HG02571 (cell line): ENCODE measurements at regions not wholly inside any gene's neighbourhood (a gene's known extent, or its start where the extent isn't known, plus 50 kb on each side); places are given as distances from the start of the nearest gene placed in this dataset.

ENCODE experiments used
- ATAC-seq: cut with Tn5 transposase; IDR thresholded peaks from one replicate; pipeline ENCODE4 v1.9.1; 2021; ENCODE audit warnings: mild to moderate bottlenecking, moderate library complexity; ENCODE audit not compliant: unreplicated experiment

DNA sequence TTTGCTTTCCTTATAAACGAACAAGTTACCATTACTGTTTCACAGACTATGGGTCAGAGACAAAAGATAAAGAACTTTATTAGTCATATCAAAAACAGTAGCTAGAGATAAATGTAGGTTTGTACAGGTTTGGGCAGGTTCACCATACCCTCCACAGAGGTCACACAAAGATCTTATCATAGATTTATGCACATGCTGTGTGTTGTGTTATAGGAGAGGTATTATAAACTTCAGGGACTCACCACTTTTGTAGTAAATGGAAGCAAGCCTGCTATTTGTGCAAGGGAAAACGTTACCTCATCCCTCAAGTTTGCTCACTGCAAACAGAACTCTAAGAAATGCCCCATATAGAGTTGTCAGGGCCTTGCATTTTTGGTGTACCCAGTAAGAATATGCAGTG lies 584.5 kb upstream of the LRRTM1 start:
- ATAC-seq = no peak

DNA sequence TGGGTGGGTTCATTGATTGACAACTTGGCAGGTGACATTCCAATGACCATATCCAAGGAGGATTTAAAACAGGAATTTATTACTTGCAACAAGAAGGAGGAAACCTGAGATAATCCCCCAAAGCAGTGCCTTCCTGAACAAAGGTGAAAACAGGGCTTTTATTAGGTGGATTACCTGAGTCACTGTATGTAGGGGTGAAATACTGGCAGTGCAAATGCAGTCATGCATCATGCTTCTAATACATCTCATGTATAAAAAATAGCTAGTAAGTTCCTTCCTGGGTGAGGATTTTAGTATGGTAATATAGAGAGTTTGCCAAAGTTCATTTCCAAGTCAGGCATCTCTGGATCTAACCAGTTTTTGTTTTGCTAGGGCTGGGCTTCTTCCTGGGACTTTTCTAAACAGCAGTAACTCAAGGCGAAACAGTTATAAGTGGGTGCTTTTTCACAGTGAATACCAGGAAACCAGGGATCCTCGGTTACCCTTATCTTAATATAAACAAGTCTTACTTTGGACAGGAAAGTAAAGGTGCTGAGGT lies 583.4 kb upstream of the LRRTM1 start:
- ATAC-seq = no peak

DNA sequence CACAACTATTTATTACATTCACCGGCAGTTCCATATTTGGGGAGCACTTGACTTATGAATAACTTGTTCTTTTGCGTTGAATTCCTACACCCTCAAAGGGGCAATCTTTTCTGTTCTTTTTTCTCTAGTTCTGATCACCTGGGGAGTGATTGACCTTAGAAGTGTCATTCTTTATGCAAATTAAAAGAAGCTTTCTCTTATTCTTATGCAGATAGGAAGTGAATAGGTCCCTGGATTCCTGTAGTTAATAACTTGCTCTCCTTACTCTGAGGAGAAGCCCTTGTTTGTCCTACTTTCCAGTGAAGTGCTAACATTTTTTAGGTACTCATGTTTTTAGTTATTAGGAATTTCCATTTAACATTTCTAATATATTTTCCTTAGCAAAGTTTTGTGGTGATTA lies 569.8 kb upstream of the LRRTM1 start:
- ATAC-seq = no peak

DNA sequence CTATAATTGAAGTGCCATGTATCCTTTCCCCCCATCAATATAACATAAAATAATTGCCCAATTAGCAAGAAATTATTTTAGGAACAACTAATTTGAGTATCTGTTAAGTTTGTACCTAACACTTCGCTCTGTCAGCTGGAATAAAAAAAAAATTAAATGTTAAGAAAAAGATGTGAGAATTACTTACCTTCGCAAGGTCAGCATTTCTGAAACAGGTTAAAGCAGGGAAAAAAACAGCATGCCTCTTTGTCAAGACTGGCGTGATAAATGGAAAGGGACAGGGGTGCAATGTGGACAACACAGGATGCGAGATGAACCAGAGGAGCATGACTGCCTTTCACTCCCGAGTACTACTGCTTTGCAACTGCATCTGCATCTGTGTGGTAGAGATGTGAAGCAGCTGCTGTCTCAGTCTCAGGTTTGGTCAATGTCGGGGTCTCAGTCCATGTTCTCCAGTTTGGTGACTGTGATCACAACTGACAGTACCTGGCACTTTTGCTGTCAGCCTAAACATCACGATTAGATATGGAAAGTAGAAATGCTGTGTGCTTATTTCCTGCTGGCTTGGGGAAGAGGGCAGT lies 565.4 kb upstream of the LRRTM1 start:
- ATAC-seq = no peak

DNA sequence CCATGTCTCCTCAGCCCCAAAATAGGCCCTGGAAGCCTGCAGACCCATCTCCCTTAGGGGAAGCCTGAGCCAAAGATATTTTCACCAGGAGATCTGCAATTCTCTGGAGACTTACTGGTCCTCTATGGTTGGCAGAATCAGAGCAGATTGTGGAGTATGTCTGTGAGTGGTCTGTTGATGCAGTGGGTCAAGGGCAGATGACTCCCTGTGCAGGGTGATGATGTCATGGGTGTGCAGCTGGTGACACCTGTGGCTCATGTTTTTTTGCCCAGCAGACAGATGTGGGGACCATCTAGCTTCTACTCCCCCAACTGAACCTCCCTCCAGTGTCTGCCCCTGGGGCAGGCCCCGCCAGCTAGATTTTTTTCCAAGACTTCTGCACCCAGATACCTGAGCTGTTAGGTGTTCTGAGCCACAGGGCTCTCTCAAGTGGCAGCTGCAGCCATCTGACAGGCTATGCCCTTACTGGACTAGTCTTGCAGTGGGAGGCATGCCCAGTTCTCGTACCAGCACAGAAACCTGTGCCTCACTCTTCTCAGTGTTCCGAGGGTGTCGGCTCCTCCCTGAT lies 558.7 kb upstream of the LRRTM1 start:
- no peak for ATAC-seq

DNA sequence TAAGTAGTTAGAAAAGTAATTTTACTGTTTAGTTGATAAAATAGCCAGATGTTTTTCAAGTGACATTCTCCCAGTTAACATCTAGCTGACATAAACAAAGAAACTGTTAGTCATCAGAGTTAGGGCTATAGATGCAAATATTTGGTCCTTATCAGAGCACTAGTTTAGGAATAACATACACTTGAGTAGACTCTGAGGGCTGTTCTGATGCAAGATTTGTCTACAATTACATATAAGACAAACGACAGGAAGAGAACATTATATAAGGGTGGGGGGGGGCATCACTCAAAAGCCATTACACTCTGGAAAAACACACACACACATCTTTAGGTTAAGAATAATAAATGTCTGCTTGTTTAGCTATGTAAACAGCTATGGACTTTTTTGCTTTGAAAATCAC lies 554.4 kb upstream of the LRRTM1 start:
- no peak for ATAC-seq

DNA sequence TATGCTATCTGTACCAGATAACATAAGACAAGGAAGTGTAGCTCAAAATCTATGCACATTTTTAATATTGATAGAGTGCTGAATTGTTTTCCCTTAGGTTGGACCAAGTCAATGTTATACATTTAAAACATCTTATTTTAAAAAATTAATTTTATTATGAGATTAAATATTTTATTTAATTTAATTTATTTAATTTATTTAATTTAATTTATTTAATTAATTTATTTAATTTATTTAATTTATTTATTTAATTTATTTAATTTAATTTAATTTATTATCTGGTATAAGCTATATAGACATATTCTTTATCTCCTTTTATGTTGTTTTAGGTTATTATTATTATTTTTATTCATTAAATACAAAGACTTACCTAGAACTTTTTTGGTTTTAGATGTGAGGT lies 551.7 kb upstream of the LRRTM1 start:
- no peak for ATAC-seq

DNA sequence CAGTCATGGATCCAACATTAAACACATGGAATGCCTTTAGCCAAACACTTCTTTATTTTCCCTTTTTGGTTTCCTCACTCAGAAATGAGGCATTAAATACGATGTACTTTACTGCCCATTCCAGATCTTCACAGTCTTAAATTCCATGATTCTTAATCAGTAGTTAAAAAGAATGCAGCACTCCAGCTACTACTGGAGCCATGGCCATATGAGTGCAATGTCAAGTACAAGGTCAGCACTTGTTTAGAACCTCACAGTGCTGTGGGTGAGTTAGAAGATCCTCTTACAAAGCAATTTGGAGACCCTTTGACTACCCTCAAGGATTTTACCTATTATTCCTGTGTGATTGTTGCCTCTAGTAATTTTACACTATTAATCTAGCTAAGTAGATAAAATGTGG lies 550.3 kb upstream of the LRRTM1 start:
- ATAC-seq = no peak

DNA sequence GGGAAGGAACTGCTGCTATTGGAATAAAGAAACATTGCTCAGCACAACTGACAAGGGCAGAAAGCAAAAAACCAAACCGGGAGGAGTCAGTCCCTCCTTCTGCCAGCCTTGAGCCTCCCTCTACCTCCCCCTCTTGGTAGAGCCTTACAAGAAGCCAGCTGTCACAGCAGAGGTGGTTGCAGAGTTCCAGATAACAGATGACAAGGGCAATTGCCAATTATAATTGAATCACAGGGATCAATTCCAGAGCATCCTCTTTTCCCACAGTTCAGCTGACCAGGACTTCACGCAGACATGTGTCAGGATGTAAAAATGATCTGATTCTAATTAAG lies 548.2 kb upstream of the LRRTM1 start:
- no peak for ATAC-seq

DNA sequence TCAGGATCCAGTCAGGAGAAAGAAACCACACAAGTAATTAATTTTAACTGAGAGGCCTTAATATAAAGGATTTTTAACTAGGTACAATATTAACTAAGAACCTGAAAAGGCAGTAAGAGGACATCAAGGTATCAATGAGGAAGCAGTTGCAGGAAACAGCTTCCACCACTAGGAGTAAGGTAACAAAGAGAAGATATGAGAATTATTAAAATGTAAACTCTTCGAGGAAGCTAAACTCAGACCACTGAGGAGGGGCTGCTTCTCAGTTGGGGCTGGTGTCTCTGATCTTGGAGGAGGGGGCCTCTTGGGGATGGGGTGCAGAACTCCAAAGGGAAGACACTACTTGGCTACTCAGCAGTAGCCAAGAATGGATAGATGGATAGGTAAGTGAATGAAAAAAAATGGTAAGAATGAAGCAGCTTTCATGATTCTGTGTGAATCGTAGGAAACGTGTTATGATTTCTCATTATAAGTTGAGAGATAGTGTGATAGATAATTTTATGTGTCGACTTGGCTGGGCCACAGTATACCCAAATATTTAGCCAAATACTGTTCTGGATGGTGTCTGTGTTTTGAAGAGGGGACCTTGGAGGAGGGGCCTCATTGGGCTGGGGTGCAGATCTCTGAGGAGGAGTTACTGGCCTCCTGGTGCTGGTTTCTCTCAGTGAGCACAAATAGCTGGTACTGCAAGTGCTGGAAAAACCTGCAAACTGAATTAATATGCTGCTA lies 547.7 kb upstream of the LRRTM1 start:
- no peak for ATAC-seq

DNA sequence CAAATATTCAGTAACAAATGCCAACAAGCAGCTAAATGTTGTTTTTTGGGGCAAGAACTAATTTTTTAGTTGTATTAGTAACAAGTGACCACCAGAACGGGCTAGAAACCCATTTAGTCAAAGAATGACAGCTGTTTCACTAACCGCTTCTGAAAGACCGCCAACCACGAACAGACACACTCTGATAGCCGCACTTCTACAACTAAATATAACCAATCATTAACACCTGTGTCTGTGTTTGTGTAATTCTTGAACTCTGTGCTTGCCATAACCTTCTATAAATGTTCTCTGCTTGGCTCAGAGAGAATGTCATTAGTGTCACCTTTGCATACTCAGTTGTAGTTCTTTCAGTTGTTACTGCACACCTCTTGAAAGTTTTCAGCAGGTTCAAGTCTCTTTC lies 526.3 kb upstream of the LRRTM1 start:
- ATAC-seq = no peak

DNA sequence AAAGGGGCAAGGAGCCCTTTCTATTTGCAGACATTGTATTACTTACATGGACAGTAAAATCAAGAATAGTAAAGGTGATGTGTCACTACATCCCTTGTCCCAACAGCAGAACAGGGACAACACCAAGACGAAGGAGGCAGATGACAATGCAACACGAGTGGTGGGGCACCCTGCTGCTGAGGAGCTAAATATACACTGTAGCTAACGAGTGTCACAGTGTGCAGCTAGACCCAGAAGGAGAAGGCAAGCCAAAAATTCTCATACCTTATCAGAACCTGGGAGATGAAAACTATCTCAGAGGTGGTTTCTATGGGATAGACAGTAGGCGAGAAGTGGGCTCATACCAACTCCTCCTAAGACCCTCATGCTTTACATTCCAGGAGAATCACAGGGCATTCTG lies 518.4 kb upstream of the LRRTM1 start:
- ATAC-seq = no peak

DNA sequence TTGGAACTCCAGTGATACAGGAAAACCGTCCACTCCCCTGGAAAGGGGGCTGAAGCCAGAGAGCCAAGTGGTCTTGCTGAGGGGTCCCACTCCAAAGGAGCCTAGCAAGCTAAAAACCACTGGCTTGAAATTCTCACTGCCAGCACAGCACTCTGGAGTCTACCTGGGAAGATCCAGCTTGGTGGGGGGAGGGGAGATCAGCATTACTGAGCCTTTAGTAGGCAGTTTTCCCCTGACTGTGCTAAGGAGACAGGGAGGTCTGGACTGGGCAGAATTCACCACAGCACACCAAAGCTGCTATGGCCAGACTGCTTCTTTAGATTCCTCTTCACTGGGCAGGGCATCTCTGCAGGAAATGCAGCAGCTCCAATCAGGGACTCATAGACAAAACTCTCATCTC lies 510.7 kb upstream of the LRRTM1 start:
- no peak for ATAC-seq

DNA sequence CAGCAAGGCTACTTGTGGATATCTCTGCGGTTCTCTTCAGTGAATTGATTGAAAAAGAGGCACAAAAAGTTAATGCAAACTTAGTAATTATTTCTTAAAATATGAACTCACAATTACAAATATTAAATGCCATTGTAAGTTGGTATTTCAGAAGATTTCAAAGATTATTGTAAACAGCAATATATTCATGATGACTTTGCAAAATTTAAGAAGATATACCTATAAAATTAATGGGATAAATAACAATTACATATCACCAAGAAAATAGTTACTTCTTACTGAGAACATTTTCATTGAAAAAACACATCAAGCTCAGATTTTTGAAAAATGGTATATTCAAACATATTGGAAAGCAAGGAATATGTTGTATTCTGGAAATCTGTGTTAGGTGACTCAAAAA lies 482.0 kb upstream of the LRRTM1 start:
- ATAC-seq = no peak

DNA sequence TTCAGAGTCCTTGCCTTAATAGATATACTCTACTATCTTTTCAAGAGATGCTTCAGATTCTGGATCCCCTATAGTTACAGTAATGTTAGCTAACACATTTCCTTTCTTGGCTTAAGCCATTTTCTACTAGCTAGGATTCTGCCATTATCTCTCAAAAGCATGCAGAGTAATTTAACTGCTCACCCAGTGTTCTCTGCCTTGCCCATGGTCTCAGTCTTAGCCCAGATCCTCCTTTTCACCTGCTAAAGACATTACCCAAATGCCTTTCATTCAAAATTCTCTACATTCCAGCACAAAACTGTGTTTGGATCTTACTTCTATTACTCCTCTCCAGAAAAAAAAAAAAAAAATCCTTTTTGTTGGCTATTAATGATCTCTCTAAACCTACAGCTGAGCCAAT lies 474.2 kb upstream of the LRRTM1 start:
- ATAC-seq = no peak

DNA sequence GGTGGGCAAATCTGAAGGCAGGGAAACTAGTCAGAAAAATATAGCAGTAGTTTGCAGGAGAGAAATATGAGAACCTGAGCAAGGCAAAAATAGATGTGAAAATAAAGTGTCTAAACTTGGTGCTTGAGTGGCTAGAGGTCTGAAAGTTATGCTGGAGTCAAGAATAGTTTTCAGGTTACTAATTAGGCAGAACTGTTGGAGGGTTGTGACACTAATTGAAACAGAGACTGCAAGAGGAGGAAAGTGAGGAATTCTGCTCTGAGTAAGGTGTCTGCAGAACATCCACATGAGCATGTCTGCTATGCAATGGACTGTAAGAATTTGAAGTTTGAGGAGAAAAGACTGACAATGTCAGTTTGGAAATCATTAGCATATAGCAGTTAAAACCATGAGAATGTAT lies 444.0 kb upstream of the LRRTM1 start:
- no peak for ATAC-seq

DNA sequence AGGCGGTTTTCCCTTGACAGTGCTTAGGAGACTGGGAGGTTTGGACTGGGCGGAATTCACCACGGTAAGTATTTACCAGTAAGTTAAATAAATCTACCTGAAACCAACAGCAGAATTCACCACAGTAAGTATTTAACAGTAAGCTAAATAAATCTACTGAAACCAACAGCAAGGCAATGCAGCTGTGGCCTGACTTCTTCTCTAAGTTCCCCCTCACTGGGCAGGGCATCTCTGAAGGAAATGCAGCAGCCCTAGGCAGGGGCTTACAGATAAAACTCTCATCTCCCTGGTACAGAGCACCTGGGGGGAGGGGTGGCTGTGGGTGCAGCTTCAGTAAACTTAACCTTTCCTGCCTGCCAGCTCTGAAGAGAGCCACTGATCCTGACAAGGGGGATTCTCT lies 432.5 kb upstream of the LRRTM1 start:
- ATAC-seq = no peak

DNA sequence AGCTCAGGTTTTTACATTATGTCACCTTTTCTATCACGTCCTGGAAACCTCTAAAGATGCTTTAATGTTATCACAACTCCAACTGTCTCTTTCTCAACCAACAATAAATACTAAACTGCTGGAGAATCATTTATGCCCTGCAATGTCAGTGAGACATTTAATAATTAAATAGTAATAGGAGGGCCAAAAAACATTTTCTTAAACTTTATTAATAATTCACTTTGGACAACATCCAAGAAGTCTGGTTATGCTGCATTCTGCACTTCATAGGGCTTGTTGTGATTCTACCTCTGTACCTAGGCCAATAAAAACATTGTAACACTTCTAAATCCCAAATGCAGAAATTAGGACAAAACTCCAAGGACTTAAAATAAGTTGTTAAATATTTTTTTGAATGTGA lies 420.4 kb upstream of the LRRTM1 start:
- no peak for ATAC-seq

DNA sequence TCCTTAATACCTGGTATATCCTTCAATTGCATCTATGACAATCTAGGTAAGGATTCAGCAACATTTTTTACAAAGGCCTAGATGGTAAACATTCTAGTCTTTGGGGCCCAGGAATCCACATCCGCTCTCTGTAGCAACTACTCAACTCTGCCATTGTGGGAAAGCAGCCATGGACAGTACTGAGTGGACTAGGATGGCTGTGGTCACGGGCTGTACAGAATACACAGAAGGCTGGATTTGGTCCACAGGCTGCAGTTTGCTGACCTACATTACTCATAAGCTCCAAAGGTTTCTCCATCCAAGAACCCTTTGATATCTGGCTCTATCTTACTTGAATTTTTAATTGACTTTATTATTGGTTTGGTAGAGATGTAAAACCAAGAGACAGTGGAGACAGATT lies 418.3 kb upstream of the LRRTM1 start:
- ATAC-seq = no peak

DNA sequence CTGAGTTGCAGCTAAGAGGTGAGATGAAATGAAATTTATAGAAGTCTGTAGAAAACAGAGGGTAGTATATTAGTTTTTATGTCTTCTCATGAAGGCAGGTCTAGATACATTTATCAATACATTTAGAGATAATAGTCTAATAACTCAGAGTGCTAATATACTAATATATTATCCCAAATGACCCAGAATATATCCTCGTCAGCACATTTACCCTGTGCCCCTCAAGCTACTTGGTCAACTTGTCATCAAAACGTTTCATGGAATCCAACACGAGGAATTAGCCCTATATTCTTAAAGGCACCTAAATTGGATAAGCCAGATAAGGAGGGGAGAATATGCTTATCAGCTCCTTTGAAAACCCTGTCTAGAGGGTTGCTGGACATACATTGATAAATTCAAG lies 415.1 kb upstream of the LRRTM1 start:
- ATAC-seq = no peak

DNA sequence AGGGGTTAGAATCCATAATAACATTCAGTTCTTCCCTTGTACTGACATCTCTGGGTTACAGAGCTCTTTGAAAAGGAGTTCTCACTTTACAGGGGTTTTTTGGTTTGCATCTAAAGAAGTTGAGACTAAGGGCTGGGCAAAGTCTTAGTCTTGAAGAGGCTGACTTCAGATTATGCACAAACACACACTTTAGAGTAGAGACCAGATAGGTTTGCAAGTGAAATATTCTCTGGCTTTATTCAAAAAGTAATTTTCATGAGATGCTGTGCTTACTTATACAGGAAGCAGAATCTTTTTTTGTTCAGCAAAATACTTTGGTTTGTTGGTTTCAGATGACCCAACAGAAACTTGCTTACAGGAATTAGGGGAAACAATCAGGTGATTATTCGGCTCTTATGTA lies 410.9 kb upstream of the LRRTM1 start:
- ATAC-seq = no peak

DNA sequence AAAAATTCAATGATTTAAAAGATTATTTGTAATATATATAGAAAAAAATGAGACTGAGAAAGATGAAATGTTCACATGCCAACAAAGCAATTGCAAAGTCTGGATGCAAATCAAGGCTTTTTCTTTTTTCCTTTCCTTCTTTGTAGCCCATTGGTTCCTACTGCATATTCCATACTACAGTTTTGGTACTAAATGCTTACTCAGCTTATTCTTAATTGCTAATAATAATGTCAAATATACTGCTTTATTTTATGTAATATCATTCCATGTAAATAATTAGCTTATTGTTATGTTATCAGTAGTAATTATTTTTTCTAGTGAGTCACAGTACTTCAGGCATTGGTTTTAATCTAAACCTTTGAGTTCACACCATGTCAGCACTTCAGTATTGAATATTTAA lies 407.4 kb upstream of the LRRTM1 start:
- no peak for ATAC-seq

DNA sequence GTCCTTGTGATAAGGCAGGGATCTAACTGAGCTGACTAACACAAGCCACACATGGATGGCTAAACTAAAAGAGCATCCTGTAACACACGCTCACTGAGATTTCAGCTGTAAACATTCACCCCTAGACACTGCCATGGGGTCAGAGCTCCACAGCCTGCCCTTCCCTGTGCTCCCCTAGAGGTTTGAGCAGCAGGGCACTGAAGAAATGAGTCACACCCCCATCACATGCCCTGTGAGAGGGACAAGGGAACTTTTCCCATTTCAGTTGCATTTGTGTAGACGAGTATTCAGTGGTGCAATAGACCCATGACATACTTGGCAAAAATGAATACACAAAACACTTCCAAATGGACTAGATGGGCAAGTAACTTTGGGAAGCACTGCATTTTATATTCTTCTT lies 402.4 kb upstream of the LRRTM1 start:
- no peak for ATAC-seq
